ENCODE measurements at regions not wholly inside any gene's neighbourhood (a gene's known extent, or its start where the extent isn't known, plus 50 kb on each side); places are given as distances from the start of the nearest gene placed in this dataset.

- no peak overlapping the region for H2AK5ac ChIP-seq (ENCODE audit: insufficient read length, low read length)
- H3K14ac ChIP-seq (ENCODE audit: insufficient read depth, low read length) = no peak overlapping the region
- no CpG with 5 or more reads among the region's 1 CpG for WGBS (ENCODE audit: extremely low coverage, insufficient read length, low lambda C conversion rate)
- no peaks in the 10 kb centered on the region for H3K27me3 ChIP-seq (ENCODE audit: insufficient read depth, low read length)
- no peak overlapping the region for H2BK15ac ChIP-seq (ENCODE audit: low read depth, low read length)
- Mint-ChIP-seq H3K27ac (no peak overlapping the region), H3K27me3 (ENCODE audit: low read depth) (no peaks in the 10 kb centered on the region; the same call in 1 of the 2 replicates), H3K36me3 (ENCODE audit: insufficient read depth in 1 of 3, low read depth in 3 of 3) (peaks cover 2 to 4% (median 2%) of the 10 kb centered on the region in 3 experiments; a peak in 5 of 7 replicates), H3K9me3 (peaks cover 2 to 3% of the 10 kb centered on the region in 2 experiments), H3K4me1 (no peaks in the 10 kb centered on the region), H3K4me3 (no peak overlapping the region)
- H3K9me3 ChIP-seq (ENCODE audit: control insufficient read depth, low read depth, low read length) = no peaks in the 10 kb centered on the region
- no peak overlapping the region for H3K27ac ChIP-seq (ENCODE audit: insufficient read length, low read depth, low read length)
- no peak overlapping the region for H4K5ac ChIP-seq (ENCODE audit: insufficient read length, low read depth, low read length)
- H2BK12ac ChIP-seq (ENCODE audit: insufficient read length, low read depth, low read length) = no peak overlapping the region
- no peak overlapping the region for H4K8ac ChIP-seq (replicated peaks; ENCODE audit: insufficient read length, low read depth, low read length)
- no peak overlapping the region for H4K91ac ChIP-seq (ENCODE audit: insufficient read length, low read depth, low read length)
- no peaks in the 10 kb centered on the region for H3K23me2 ChIP-seq (ENCODE audit: insufficient read length, low read depth, low read length, poor library complexity, severe bottlenecking)
- H3K4ac ChIP-seq (ENCODE audit: low read depth, low read length) = no peak overlapping the region
- H3K4me1 ChIP-seq (ENCODE audit: insufficient read depth, low read length) = no peaks in the 10 kb centered on the region
- no peak overlapping the region for H2BK5ac ChIP-seq (ENCODE audit: insufficient read length, low read length)
- no peak overlapping the region for H2BK120ac ChIP-seq (ENCODE audit: low read depth, low read length, poor library complexity, severe bottlenecking)
- TF ChIP-seq CTCF (conservative IDR thresholded peaks at IDR 0.05) = no peak
- no peak overlapping the region for H3K23ac ChIP-seq (ENCODE audit: insufficient read length, low read depth, low read length)
- H3T11ph ChIP-seq (ENCODE audit: low read length) = no peak overlapping the region
- no peak overlapping the region for H3K56ac ChIP-seq (ENCODE audit: insufficient read length, low read depth, low read length)
- no peak overlapping the region for H3K4me2 ChIP-seq (ENCODE audit: insufficient read depth, insufficient read length, low read length)
- no peaks in the 10 kb centered on the region for H4K20me1 ChIP-seq (ENCODE audit: control insufficient read depth, insufficient read depth, insufficient read length)
- H3K79me2 ChIP-seq (ENCODE audit: insufficient read depth, low read length) = no peaks in the 10 kb centered on the region
- H2AFZ ChIP-seq (ENCODE audit: low read length) = no peak overlapping the region
- H3K79me1 ChIP-seq (ENCODE audit: insufficient read depth, low read depth, low read length, poor library complexity, severe bottlenecking) = no peaks in the 10 kb centered on the region
- no peak for DNase-seq
- no peak overlapping the region for H3K9ac ChIP-seq (ENCODE audit: extremely low read depth, insufficient read length, low read length)
- no peak overlapping the region for H2BK20ac ChIP-seq (ENCODE audit: low read depth, low read length, poor library complexity, severe bottlenecking)
- no peak overlapping the region for H3K18ac ChIP-seq (ENCODE audit: insufficient read length, low read depth, low read length)
Measured at GRCh38 chr16:64172226-64172625, 949.6 kb downstream of the CDH11 start.

Data from H9 (cell line).